ENCODE measurements at regions not wholly inside any gene's neighbourhood (a gene's known extent, or its start where the extent isn't known, plus 50 kb on each side); places are given as distances from the start of the nearest gene placed in this dataset.
A peak's percentile ranks its signal among the peaks of the same experiment; 100 is the strongest.

DNA sequence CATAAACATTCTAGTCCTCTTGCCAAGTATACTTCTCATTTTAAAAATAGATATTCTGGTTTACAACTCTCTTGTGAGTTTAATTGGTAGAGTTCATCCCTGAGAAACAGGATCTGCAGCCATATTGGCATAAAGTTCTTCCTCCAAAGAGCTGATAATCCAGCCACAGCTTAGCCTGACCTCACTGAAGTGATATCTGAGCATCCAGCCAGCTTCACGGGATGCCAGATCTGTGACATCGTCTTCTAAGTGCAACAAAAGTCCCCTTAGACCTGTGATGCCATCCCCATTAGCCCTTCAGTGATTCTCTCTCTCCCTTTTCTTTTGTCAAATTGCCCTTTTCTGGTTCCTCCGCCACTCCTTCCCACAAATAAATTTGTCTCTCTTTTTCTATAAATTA, 180.6 kb upstream of the STXBP5 start:
- H3K4me3 ChIP-seq (ENCODE audit: low read depth, low read length): no peak overlapping the region
- no peak for DNase-seq (ENCODE audit: low read depth)
- TF ChIP-seq CTCF (conservative IDR thresholded peaks at IDR 0.05; ENCODE audit: low read depth, low read length): no peak

- no peak for DNase-seq (ENCODE audit: low read depth)
- TF ChIP-seq CTCF (conservative IDR thresholded peaks at IDR 0.05; ENCODE audit: low read depth, low read length): no peak
- no peak overlapping the region for H3K4me3 ChIP-seq (ENCODE audit: low read depth, low read length)
Measured at GRCh38 chr6:147029923-147030322, 174.3 kb upstream of the STXBP5 start.

DNA sequence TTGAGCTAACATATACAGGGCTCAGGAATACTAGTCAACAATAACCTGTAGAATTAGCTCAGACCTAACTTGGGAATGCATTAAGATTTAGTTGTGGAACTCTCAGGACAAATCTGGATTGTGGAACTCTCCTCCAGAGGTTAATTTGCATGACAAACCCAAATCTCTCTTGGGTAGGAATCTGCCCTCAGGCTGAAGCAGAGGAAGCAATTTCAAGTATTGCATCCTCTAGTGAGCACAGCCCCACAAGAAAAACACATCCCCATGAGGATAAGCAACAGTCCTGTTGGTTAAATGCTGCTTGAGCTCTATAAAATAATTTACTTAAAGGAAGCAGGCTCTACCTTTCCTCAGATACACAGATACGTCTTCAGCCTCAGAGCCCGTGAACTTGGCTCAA, 170.9 kb upstream of the STXBP5 start:
- TF ChIP-seq CTCF (conservative IDR thresholded peaks at IDR 0.05; ENCODE audit: low read depth, low read length): no peak
- no peak for DNase-seq (ENCODE audit: low read depth)
- no peak overlapping the region for H3K4me3 ChIP-seq (ENCODE audit: low read depth, low read length)

DNA sequence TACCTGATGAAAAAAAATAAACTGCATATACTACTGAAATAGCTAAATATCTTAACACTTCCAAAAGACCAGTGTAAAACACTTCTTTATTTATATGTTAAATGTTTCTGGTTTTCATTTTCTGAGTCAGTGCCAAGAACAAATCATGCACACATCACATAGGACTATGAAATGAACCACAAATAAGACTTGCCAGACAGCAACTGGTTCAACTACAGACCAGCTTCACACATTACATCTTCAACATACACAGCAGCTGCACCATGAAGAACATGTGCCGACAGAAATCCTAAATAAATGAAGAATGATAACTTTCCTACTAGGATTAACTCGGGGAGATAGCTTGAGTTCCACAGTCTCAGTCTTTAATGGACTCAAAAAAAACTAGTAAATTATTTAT, 168.3 kb upstream of the STXBP5 start:
- peak; percentile 33 for DNase-seq (ENCODE audit: low read depth)
- TF ChIP-seq CTCF (conservative IDR thresholded peaks at IDR 0.05; ENCODE audit: low read depth, low read length): no peak
- no peak overlapping the region for H3K4me3 ChIP-seq (ENCODE audit: low read depth, low read length)

DNA sequence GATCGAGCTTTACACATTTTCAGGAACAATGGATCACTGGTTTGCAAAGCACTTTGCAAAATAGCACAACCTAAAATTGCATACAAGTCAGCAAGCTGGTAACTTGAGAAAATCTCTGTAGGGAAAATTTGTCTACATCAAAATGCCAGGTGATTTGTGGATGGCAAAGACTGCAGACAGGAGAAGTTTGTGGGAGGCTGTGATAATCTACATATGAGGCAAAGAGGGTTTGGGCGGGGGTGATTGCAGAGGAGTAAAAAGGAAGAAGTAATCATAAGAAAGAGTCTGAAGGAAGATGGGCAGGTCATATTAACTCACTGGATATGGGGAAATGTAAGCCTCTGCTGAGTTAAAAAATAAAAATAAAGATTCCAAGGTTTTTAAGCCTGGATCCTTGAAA, 166.3 kb upstream of the STXBP5 start:
- DNase-seq (ENCODE audit: low read depth): no peak
- TF ChIP-seq CTCF (conservative IDR thresholded peaks at IDR 0.05; ENCODE audit: low read depth, low read length): no peak
- H3K4me3 ChIP-seq (ENCODE audit: low read depth, low read length): no peak overlapping the region

GRCh38 chr6:147040121-147040910, 163.9 kb upstream of the STXBP5 start:
- peak; percentile 46 for DNase-seq (ENCODE audit: low read depth)
- no peak for TF ChIP-seq CTCF (conservative IDR thresholded peaks at IDR 0.05; ENCODE audit: low read depth, low read length)
- H3K4me3 ChIP-seq (ENCODE audit: low read depth, low read length): no peak overlapping the region

- no peak for DNase-seq (ENCODE audit: low read depth)
- no peak overlapping the region for H3K4me3 ChIP-seq (ENCODE audit: low read depth, low read length)
- no peak for TF ChIP-seq CTCF (conservative IDR thresholded peaks at IDR 0.05; ENCODE audit: low read depth, low read length)
Measured at GRCh38 chr6:147042679-147043078, 161.5 kb upstream of the STXBP5 start.

All from choroid plexus epithelial cell (primary cell).